ENCODE measurements at regions not wholly inside any gene's neighbourhood (a gene's known extent, or its start where the extent isn't known, plus 50 kb on each side); places are given as distances from the start of the nearest gene placed in this dataset.

GRCh38 chr3:144294659-144295538, 323.3 kb downstream of the DIPK2A start:
- Histone ChIP-seq H4K20me1 (ENCODE audit: insufficient read depth, low read length) (no peaks in the 10 kb centered on the region), H3K79me2 (ENCODE audit: insufficient read depth, low read length) (no peaks in the 10 kb centered on the region), H3K9ac (ENCODE audit: insufficient read depth, low read length, poor library complexity, severe bottlenecking) (no peak overlapping the region), H3K27ac (ENCODE audit: low read depth in 1 of 2, low read length in 2 of 2) (no peak overlapping the region), H3K36me3 (replicated peaks in 1 of 2; ENCODE audit: control insufficient read depth in 1 of 2, insufficient read depth in 2 of 2, low read length in 2 of 2) (no peaks in the 10 kb centered on the region), H3K27me3 (ENCODE audit: control insufficient read depth in 2 of 2, insufficient read depth in 2 of 2, low read length in 2 of 2) (no peaks in the 10 kb centered on the region), H3K4me1 (ENCODE audit: control insufficient read depth in 1 of 2, insufficient read depth in 2 of 2, low read length in 2 of 2) (no peaks in the 10 kb centered on the region), H3K9me3 (replicated peaks in 1 of 2; ENCODE audit: control insufficient read depth in 1 of 2, insufficient read depth in 1 of 2, low read length in 2 of 2) (no peaks in the 10 kb centered on the region), H3K4me3 (replicated peaks in 1 of 3; ENCODE audit: low read depth in 2 of 3, low read length in 3 of 3) (no peak overlapping the region), H2AFZ (ENCODE audit: insufficient read depth, low read depth, low read length, poor library complexity, severe bottlenecking) (no peak overlapping the region), H3K4me2 (replicated peaks; ENCODE audit: extremely low read depth, low read length, poor library complexity, severe bottlenecking) (no peak overlapping the region)
- no CpG with 5 or more reads among the region's 2 CpGs for WGBS (ENCODE audit: insufficient coverage)
- Mint-ChIP-seq H3K9me3 (peaks cover 0 to 4% (median 2%) of the 10 kb centered on the region in 7 donors), H3K27me3 (ENCODE audit: low read depth in 3 of 3) (no peaks in the 10 kb centered on the region), H3K4me3 (no peak overlapping the region), H3K36me3 (no peaks in the 10 kb centered on the region), H3K4me1 (no peaks in the 10 kb centered on the region), H3K27ac (no peak overlapping the region)
- DNase-seq, result no peak
- no peak for TF ChIP-seq CTCF (IDR thresholded peaks at IDR 0.05)
- intact Hi-C loops (cut with micrococcal nuclease), result no loop called here

- Mint-ChIP-seq H3K36me3 (no peaks in the 10 kb centered on the region), H3K9me3 (peaks cover 0 to 6% (median 2%) of the 10 kb centered on the region in 7 donors), H3K4me3 (no peak overlapping the region), H3K4me1 (no peaks in the 10 kb centered on the region), H3K27ac (no peak overlapping the region), H3K27me3 (ENCODE audit: low read depth in 3 of 3) (peaks cover 0 to 2% (median 1%) of the 10 kb centered on the region in 3 donors)
- Histone ChIP-seq H2AFZ (ENCODE audit: insufficient read depth, low read depth, low read length, poor library complexity, severe bottlenecking) (no peak overlapping the region), H3K27me3 (ENCODE audit: control insufficient read depth in 2 of 2, insufficient read depth in 2 of 2, low read length in 2 of 2) (no peaks in the 10 kb centered on the region), H3K36me3 (replicated peaks in 1 of 2; ENCODE audit: control insufficient read depth in 1 of 2, insufficient read depth in 2 of 2, low read length in 2 of 2) (no peaks in the 10 kb centered on the region), H4K20me1 (ENCODE audit: insufficient read depth, low read length) (no peaks in the 10 kb centered on the region), H3K9me3 (replicated peaks in 1 of 2; ENCODE audit: control insufficient read depth in 1 of 2, insufficient read depth in 1 of 2, low read length in 2 of 2) (no peaks in the 10 kb centered on the region), H3K4me1 (ENCODE audit: control insufficient read depth in 1 of 2, insufficient read depth in 2 of 2, low read length in 2 of 2) (no peaks in the 10 kb centered on the region), H3K4me2 (replicated peaks; ENCODE audit: extremely low read depth, low read length, poor library complexity, severe bottlenecking) (no peak overlapping the region), H3K79me2 (ENCODE audit: insufficient read depth, low read length) (no peaks in the 10 kb centered on the region), H3K27ac (ENCODE audit: low read depth in 1 of 2, low read length in 2 of 2) (no peak overlapping the region), H3K4me3 (replicated peaks in 1 of 3; ENCODE audit: low read depth in 2 of 3, low read length in 3 of 3) (no peak overlapping the region), H3K9ac (ENCODE audit: insufficient read depth, low read length, poor library complexity, severe bottlenecking) (no peak overlapping the region)
- TF ChIP-seq CTCF (IDR thresholded peaks at IDR 0.05), result no peak
- no peak for DNase-seq
- intact Hi-C loops (cut with micrococcal nuclease), result no loop called here
- WGBS (ENCODE audit: insufficient coverage), result no CpG with 5 or more reads among the region's 3 CpGs
These were observed 324.0 kb downstream of the DIPK2A start for GRCh38 chr3:144295613-144296012.

Data from CD14-positive monocyte (primary cell).